ENCODE measurements at regions not wholly inside any gene's neighbourhood (a gene's known extent, or its start where the extent isn't known, plus 50 kb on each side); places are given as distances from the start of the nearest gene placed in this dataset.

DNA sequence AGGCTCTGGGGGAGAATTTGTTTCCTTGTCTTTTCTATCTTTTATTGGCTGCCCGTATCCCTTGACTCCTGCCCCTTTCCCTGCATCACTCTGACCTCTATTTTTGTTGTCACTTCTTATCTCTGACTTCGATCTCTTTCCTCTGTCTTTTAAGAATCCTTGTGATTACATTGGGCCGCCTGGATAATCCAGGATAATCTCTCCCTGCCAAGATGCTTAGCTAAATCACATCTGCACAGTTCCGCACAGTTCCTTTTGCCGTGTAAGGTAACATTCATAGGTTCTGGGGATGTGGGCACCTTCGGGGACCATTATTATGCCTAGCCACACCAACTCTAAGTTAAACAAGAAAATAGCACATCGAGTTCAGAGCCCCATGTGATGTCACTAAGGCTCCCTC is 103.0 kb upstream of the DPPA4 start:
- TF ChIP-seq, protein P1, sequence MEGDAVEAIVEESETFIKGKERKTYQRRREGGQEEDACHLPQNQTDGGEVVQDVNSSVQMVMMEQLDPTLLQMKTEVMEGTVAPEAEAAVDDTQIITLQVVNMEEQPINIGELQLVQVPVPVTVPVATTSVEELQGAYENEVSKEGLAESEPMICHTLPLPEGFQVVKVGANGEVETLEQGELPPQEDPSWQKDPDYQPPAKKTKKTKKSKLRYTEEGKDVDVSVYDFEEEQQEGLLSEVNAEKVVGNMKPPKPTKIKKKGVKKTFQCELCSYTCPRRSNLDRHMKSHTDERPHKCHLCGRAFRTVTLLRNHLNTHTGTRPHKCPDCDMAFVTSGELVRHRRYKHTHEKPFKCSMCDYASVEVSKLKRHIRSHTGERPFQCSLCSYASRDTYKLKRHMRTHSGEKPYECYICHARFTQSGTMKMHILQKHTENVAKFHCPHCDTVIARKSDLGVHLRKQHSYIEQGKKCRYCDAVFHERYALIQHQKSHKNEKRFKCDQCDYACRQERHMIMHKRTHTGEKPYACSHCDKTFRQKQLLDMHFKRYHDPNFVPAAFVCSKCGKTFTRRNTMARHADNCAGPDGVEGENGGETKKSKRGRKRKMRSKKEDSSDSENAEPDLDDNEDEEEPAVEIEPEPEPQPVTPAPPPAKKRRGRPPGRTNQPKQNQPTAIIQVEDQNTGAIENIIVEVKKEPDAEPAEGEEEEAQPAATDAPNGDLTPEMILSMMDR (IDR thresholded peaks at IDR 0.05; ENCODE audit: poor library complexity, severe bottlenecking) = no peak
- TF ChIP-seq EZH2 (IDR thresholded peaks at IDR 0.05; ENCODE audit: borderline replicate concordance, insufficient read depth, low read length, poor library complexity, severe bottlenecking) (no peak), TAF1 (IDR thresholded peaks at IDR 0.05; ENCODE audit: low read depth) (no peak), POLR2AphosphoS5 (IDR thresholded peaks at IDR 0.05) (no peak), EP300 (conservative IDR thresholded peaks at IDR 0.05; ENCODE audit: poor library complexity, severe bottlenecking) (no peak)
- TF ChIP-seq, protein P2, sequence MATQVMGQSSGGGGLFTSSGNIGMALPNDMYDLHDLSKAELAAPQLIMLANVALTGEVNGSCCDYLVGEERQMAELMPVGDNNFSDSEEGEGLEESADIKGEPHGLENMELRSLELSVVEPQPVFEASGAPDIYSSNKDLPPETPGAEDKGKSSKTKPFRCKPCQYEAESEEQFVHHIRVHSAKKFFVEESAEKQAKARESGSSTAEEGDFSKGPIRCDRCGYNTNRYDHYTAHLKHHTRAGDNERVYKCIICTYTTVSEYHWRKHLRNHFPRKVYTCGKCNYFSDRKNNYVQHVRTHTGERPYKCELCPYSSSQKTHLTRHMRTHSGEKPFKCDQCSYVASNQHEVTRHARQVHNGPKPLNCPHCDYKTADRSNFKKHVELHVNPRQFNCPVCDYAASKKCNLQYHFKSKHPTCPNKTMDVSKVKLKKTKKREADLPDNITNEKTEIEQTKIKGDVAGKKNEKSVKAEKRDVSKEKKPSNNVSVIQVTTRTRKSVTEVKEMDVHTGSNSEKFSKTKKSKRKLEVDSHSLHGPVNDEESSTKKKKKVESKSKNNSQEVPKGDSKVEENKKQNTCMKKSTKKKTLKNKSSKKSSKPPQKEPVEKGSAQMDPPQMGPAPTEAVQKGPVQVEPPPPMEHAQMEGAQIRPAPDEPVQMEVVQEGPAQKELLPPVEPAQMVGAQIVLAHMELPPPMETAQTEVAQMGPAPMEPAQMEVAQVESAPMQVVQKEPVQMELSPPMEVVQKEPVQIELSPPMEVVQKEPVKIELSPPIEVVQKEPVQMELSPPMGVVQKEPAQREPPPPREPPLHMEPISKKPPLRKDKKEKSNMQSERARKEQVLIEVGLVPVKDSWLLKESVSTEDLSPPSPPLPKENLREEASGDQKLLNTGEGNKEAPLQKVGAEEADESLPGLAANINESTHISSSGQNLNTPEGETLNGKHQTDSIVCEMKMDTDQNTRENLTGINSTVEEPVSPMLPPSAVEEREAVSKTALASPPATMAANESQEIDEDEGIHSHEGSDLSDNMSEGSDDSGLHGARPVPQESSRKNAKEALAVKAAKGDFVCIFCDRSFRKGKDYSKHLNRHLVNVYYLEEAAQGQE (IDR thresholded peaks at IDR 0.05; ENCODE audit: borderline replicate concordance) = no peak

All from neural cell (in vitro differentiated cells).